AG04449 (cell line): ENCODE measurements at regions not wholly inside any gene's neighbourhood (a gene's known extent, or its start where the extent isn't known, plus 50 kb on each side); places are given as distances from the start of the nearest gene placed in this dataset.
"Not testable (repeated sequence)": the region's sequence is repeated elsewhere in the genome, so short reads cannot be mapped to it uniquely, and the experiment has no call there.

Experiments used
- CTCF ChIA-PET: fragments of 350-600 bp; formaldehyde crosslinking; extraction: SDS; loops from one replicate; lab custom pipeline; 2021; ENCODE audit warnings: antibody characterized with exemption; lab: Yijun Ruan, JAX
- POLR2A ChIA-PET: fragments of 400-600, 350-600 bp; formaldehyde crosslinking; extraction: SDS; loops from one replicate; lab custom pipeline; 2020; ENCODE audit warnings: antibody characterized with exemption, inconsistent platforms; lab: Yijun Ruan, JAX
- DNase-seq: peaks from one replicate; pipeline ENCODE4 v3.0.0-alpha.2; 2010; ENCODE audit warnings: low read depth, low spot score
- H3K4me3 ChIP-seq: 2 replicates; pipeline ENCODE4 v1.5.1; 2011; ENCODE audit warnings: low read depth, mild to moderate bottlenecking, control low read depth, low read length
- CTCF ChIP-seq: IDR thresholded peaks from one replicate; pipeline ENCODE4 v1.5.1; 2011; ENCODE audit warnings: mild to moderate bottlenecking, moderate library complexity, low read length, control low read depth, inconsistent platforms; ENCODE audit not compliant: insufficient read depth; ENCODE audit errors: missing control alignments

- TF ChIP-seq CTCF: no peak
- no peak overlapping the region for H3K4me3 ChIP-seq
- POLR2A ChIA-PET: no interaction called here
- CTCF ChIA-PET: interaction anchor here (0.6 kb wide), 1 partner anchor 200 kb away, joined by 3 read pairs; no protein-coding TSS in a partner anchor
- DNase-seq: no peak
These were observed 139.4 kb upstream of the PHYHIPL start for GRCh38 chr10:59037018-59037389.

GRCh38 chr10:59037506-59037905, 138.9 kb upstream of the PHYHIPL start:
- H3K4me3 ChIP-seq: no peak overlapping the region
- no peak for DNase-seq

GRCh38 chr10:59043358-59043757, 133.1 kb upstream of the PHYHIPL start:
- CTCF ChIA-PET, DNase-seq, POLR2A ChIA-PET, H3K4me3 ChIP-seq: not testable (repeated sequence)

More at GRCh38 chr10:59037506-59037905, 138.9 kb upstream of the PHYHIPL start:
- ChIA-PET CTCF (no interaction called here), POLR2A (no interaction called here)
- no peak for TF ChIP-seq CTCF

GRCh38 chr10:59047180-59047579, 129.3 kb upstream of the PHYHIPL start:
- POLR2A ChIA-PET: no interaction called here
- CTCF ChIA-PET: no interaction called here
- no peak for TF ChIP-seq CTCF
- no peak for DNase-seq
- no peak overlapping the region for H3K4me3 ChIP-seq

- DNase-seq: no peak
- ChIA-PET CTCF (no interaction called here), POLR2A (no interaction called here)
- TF ChIP-seq CTCF: no peak
- no peak overlapping the region for H3K4me3 ChIP-seq
These were observed 128.4 kb upstream of the PHYHIPL start for GRCh38 chr10:59047957-59048618.

GRCh38 chr10:59053502-59053901, 122.9 kb upstream of the PHYHIPL start:
- H3K4me3 ChIP-seq, CTCF ChIA-PET, DNase-seq, POLR2A ChIA-PET: not testable (repeated sequence)

GRCh38 chr10:59055045-59055444, 121.4 kb upstream of the PHYHIPL start:
- ChIA-PET POLR2A (no interaction called here), CTCF (no interaction called here)
- no peak for DNase-seq

More at GRCh38 chr10:59055045-59055444, 121.4 kb upstream of the PHYHIPL start:
- no peak overlapping the region for H3K4me3 ChIP-seq
- no peak for TF ChIP-seq CTCF
